Stimulated activated CD4-positive, alpha-beta T cell treated with anti-CD3 and anti-CD28 coated beads, Interleukin-4, amount 100 ng/mL, for 4 hours (primary cell): ENCODE measurements at regions not wholly inside any gene's neighbourhood (a gene's known extent, or its start where the extent isn't known, plus 50 kb on each side); places are given as distances from the start of the nearest gene placed in this dataset.
"Not testable (repeated sequence)": the region's sequence is repeated elsewhere in the genome, so short reads cannot be mapped to it uniquely, and the experiment has no call there.

ENCODE experiments used
- DNase-seq, 2 experiments: peaks; one replicate each; pipeline ENCODE4 v3.0.0-alpha.2; 2020

DNA sequence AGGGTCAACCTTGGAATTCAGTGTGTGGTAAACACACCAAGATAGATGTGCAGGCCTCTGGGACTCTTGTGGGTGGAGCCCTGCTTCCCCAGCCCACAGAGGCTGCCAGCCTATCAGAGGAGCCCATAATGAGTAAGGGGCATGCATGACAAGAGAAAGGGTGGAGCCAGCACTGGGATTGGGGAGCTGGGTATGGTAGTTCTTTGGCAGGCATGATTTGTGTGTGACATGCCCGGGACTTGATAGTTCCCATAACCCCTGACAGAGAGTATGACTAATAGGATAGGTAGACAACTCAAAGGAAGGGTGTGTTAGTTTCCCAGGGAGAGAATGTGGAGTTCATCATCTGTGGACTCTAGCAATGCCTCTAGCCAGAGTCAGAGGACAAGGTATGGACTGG is 143.0 kb downstream of the EMP1 start:
- no peak for DNase-seq

DNA sequence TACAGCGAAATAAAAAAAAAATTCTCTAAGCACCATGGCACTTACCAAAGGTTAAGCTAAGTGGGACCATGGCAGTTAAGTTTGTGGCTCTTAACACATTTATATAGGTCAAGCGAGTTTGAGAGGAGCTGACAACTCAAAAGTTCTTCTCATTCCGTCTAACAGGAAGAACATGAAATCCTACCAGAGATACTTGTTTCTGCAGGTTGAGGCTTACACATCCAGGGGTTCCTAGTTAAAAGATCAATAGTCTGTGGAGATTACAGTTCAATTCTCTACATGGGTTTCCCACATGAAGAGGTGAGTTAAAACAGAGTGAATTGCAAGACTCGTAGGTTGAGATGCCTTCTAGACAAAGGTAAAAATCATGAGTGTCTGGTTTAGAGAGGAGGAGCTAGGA is 142.6 kb downstream of the EMP1 start:
- DNase-seq = no peak

GRCh38 chr12:13337791-13338190 is 141.3 kb downstream of the EMP1 start:
- no peak for DNase-seq

- no peak for DNase-seq
Observed at GRCh38 chr12:13336216-13336615, 139.7 kb downstream of the EMP1 start.

GRCh38 chr12:13328535-13328934 is 132.0 kb downstream of the EMP1 start:
- DNase-seq = no peak

DNA sequence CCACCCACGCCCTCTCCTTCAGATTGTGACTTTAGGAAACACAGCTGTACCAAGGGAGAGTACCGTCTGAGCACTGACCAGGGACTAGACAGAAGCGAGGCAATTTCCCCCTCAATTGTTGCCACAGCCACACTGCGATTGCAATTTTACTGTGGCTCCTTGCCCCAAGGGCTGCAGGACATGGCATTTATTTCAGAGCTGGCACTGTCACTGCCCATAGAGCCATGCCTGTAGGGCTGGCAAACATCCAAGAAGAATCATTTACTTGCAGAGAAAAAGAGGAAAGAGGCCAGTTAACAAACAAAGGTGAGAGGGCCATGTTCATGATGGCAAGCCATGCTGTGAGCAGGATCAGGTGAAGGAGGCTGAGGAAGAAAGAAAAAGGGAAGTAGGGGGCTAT is 129.6 kb downstream of the EMP1 start:
- no peak for DNase-seq

GRCh38 chr12:13325037-13325436 is 128.5 kb downstream of the EMP1 start:
- not testable (repeated sequence) for DNase-seq

DNA sequence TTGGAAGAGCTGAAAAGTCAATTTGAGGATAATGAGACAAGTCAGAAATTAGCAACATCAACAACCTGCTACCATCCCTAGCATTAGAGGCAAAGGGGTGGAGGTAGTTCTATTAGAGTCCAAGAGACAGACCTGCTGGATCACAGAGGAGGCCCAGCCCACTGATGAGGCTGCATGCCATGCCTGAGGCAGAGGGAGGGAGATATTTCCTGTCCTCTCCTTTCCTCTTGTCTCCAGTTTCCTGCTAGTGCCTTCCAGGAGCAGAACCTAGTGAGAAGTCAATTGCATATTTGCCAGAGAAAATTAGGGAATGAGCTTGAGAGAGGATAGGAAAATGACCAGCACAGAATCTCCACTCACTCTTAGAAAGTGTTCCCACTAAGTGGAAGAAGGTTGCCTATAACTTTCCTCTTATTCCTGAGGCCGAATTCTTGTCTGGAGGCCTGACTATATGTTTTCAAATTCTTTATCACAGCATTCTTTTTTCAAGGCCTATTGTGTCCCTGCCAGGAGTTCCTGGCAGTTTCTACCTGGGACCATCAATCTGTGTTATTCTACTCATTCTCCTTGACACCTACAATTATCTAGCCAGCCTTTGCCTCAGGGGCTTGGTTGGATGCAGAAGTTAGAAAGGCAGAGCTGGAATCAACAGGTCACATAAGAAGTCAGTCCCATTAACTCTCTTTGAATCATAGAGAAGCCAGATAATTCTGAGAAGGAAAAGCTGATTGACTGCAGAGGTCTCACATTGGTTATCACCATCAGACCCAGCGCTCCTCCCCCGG is 121.9 kb downstream of the EMP1 start:
- DNase-seq = no peak

- no peak for DNase-seq
Observed at GRCh38 chr12:13316587-13317246, 120.2 kb downstream of the EMP1 start.

DNA sequence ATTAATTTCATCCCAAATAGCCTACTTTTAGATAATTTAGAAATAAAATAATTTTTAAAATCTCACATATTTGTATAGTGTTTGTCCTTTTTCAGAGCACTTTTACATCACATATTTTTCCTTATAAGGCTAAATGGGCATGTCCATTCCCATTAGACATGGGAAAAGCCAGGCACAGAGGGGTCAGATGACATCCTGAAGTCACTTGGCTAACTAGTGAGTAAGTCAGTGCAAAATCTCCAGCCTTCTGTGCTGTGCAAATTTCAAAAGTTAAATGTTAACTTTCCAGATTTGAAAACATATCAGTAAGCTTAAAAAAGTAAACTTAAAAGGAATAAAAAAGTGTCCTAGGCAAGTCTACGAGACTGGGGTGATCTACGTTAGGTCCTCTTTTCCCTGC is 117.4 kb downstream of the EMP1 start:
- DNase-seq = no peak

GRCh38 chr12:13311551-13311950 is 115.0 kb downstream of the EMP1 start:
- no peak for DNase-seq

DNA sequence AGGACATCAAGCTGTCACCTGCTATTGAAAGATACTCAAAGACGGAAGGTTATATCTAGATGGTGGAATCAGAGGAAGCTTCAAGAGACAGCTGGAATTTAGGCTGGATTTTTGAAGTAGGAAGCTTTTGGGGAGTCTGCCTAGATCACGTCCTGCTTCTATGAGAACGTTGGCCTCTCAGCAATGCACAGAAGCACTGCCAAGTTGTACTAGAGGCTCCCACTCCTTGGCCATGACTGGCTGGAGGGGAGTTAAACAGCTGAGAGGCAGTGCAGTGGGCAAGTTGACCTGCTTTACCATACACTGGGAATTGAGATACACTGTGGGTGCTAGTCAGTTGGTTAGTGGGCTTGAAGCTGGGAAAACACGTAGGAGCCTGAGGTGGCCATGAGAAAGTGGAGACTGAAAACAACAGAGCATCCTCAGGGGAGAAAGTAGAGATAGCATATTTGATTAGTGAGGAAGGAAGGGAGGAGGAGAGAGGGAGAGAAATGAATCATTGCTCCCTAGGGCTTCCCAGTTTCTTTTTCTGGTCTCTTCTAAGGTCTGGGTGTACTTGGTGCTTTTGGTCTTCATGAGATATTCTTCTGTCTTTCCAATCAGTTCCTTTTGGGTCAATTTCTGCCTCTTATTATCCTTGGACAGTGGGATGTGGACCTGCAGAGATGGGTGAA is 110.8 kb downstream of the EMP1 start:
- no peak for DNase-seq

DNA sequence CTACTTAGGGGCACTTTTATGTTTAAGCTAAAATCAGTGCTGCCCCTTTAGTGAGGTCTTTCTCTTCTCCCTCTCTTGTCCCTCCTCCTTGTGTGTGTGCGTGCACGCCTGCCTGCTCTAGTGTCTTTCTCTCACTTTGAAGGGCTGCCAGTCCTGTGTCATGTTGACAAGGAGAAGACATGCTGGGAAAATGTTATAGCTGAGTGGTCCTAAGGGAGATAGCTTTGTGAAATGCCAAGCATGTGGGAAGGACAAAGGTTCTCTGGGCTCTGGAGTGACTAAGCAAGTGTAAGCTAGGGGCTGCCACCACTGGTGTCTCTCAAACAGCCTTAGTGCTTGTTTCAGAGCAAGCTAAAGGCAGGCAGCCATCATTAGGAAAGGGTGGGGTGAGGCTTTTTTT is 108.4 kb downstream of the EMP1 start:
- DNase-seq = no peak

DNA sequence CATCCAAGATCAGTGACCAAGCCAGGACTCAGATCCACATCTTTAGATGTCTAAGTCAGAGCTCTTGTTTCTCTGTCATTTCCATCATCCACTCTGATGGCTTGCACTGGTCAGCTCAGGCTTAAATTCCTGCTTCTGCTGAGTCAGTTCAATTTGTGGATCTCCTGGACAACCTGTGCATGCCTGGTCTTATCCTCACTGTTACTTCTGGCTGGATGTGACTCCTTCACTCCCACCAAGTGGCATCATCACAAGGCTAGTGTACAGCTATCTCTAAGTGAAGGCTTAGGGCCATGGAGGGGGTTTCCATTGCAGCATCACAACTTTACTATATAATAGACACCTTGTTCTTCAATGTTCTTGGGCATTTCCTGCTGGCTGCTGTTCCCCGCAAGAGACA is 102.9 kb downstream of the EMP1 start:
- DNase-seq = no peak

- DNase-seq = no peak
Observed at GRCh38 chr12:13293096-13293495, 96.6 kb downstream of the EMP1 start.

- DNase-seq = no peak
Observed at GRCh38 chr12:13289653-13290289, 93.2 kb downstream of the EMP1 start.

- DNase-seq = no peak
Observed at GRCh38 chr12:13288937-13289652, 92.6 kb downstream of the EMP1 start.

GRCh38 chr12:13288501-13288900 is 92.0 kb downstream of the EMP1 start:
- no peak for DNase-seq

DNA sequence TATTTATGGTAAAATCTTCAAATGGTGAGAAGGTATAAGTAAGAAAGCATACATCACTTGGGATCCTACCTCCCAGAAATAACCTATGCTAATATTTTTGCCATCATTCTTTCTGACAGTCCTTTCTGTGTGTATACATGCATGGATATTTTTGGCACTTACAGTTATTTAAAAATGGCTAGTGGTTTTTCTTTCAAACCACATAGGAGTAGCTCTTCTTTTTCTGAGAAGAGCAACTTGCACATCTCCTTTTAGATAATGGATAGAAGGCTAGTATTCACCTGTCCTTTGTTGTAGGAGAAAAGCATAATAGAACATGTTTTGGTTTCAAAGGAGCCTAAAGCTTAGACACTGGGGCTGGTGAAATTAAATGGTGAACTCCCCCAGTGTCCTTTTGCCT is 87.3 kb downstream of the EMP1 start:
- no peak for DNase-seq

GRCh38 chr12:13282861-13283260 is 86.3 kb downstream of the EMP1 start:
- DNase-seq = no peak

GRCh38 chr12:13278249-13278787 is 81.8 kb downstream of the EMP1 start:
- DNase-seq = peak; percentile 30 to 66

DNA sequence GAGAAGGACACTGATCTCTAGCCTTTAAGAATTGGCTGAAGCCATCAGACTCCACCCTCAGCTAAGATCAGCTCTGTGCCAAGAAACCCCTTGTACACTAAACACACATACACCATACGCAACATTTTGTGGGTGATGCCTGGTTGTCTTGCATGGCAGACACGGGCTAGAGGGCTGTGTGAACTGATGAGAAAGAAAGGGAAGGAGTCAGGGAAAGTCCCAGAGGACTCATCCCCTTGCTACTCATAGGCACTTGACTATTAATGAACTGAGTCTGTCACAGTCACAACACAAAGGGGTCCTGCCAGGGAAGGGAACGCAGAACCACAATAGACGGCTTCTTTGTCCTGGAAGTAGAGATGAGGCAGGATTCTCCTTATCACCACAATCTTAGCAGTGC is 80.8 kb downstream of the EMP1 start:
- no peak for DNase-seq
